ENCODE measurements at regions not wholly inside any gene's neighbourhood (a gene's known extent, or its start where the extent isn't known, plus 50 kb on each side); places are given as distances from the start of the nearest gene placed in this dataset.

- Histone ChIP-seq H4K8ac (ENCODE audit: extremely low read depth, insufficient read depth, low read length) (no peak overlapping the region), H3K9me3 (ENCODE audit: insufficient read depth in 2 of 2, low read depth in 1 of 2, low read length in 1 of 2) (no peaks in the 10 kb centered on the region; a peak in 1 of 4 replicates), H2BK5ac (ENCODE audit: low read depth, low read length) (no peak overlapping the region), H4K91ac (replicated peaks; ENCODE audit: insufficient read length, low read length) (no peak overlapping the region), H2BK15ac (ENCODE audit: low read length) (no peak overlapping the region), H2AFZ (ENCODE audit: low read length) (no peak overlapping the region), H3K27me3 (replicated peaks in 1 of 4; ENCODE audit: control insufficient read depth in 3 of 4, extremely low read depth in 1 of 4, insufficient read depth in 3 of 4, low read length in 3 of 4) (peaks cover 0 to 3% (median 0%) of the 10 kb centered on the region in 4 experiments; a peak in 2 of 7 replicates), H3K4ac (replicated peaks; ENCODE audit: insufficient read length, low read depth, low read length) (no peak overlapping the region), H2BK20ac (ENCODE audit: low read length) (no peak overlapping the region), H4K20me1 (replicated peaks in 1 of 2; ENCODE audit: control insufficient read depth in 1 of 2, insufficient read depth in 2 of 2, low read length in 2 of 2) (no peaks in the 10 kb centered on the region), H3K56ac (replicated peaks; ENCODE audit: insufficient read length, low read depth, low read length) (no peak overlapping the region), H3K23me2 (ENCODE audit: low read depth, low read length) (peaks cover 12% of the 10 kb centered on the region), H3K4me3 (ENCODE audit: extremely low read depth in 1 of 4, insufficient read depth in 2 of 4, low read depth in 3 of 4, low read length in 4 of 4) (no peak overlapping the region), H3K4me1 (replicated peaks in 1 of 4; ENCODE audit: control insufficient read depth in 3 of 4, insufficient read depth in 4 of 4, low read length in 3 of 4) (peaks cover 0 to 2% (median 0%) of the 10 kb centered on the region in 4 experiments; a peak in 1 of 7 replicates), H2BK120ac (replicated peaks; ENCODE audit: low read depth, low read length) (no peak overlapping the region), H3K79me2 (ENCODE audit: control insufficient read depth in 1 of 2, insufficient read depth in 2 of 2, low read length in 2 of 2) (no peaks in the 10 kb centered on the region), H2BK12ac (ENCODE audit: low read depth, low read length) (no peak overlapping the region), H3K18ac (ENCODE audit: extremely low read depth, low read length) (no peak overlapping the region), H3K36me3 (ENCODE audit: control insufficient read depth in 2 of 4, insufficient read depth in 4 of 4, low read length in 3 of 4) (no peaks in the 10 kb centered on the region), H3K14ac (ENCODE audit: insufficient read length) (no peak overlapping the region), H3K79me1 (ENCODE audit: low read depth, low read length) (no peaks in the 10 kb centered on the region), H4K5ac (ENCODE audit: insufficient read length, low read depth, low read length) (no peak overlapping the region), H3K4me2 (ENCODE audit: insufficient read depth in 1 of 2, low read depth in 2 of 2, low read length in 2 of 2) (no peak overlapping the region), H3K23ac (ENCODE audit: insufficient read length) (no peak overlapping the region), H3K27ac (ENCODE audit: low read depth, low read length) (no peak overlapping the region), H2AK5ac (ENCODE audit: low read depth, low read length) (no peak overlapping the region), H3K9ac (replicated peaks in 1 of 4; ENCODE audit: extremely low read depth in 1 of 4, low read depth in 3 of 4, low read length in 3 of 4) (no peak overlapping the region)
- POLR2A ChIA-PET (ENCODE audit: partially characterized antibody) = interaction anchor here (1.0 to 2.0 kb wide), 2 partner anchors 98 to 101 kb away, joined by 5 to 7 read pairs; partner anchors contain the start of gene ARRDC3
- FAIRE-seq (no peak), DNase-seq (ENCODE audit: low read depth in 1 of 2, low spot score in 2 of 2) (no peak)
- CTCF ChIA-PET (ENCODE audit: partially characterized antibody) = interaction anchor here (1.0 to 1.5 kb wide), 4 partner anchors 58 to 104 kb away, joined by 3 read pairs; partner anchors contain the start of gene ARRDC3
- WGBS, 2 experiments (ENCODE audit: extremely low coverage in 1 of 2, insufficient coverage in 1 of 2, insufficient read length in 1 of 2, insufficient replicate concordance in 2 of 2, low coverage in 1 of 2, low lambda C conversion rate in 2 of 2, missing lambda C conversion rate in 1 of 2) = 83% methylated on average over 7 of the region's 7 CpGs; no CpG with 5 or more reads in 1 of the 2 experiments
- no peak for TF ChIP-seq ZNF274 (IDR thresholded peaks at IDR 0.05; ENCODE audit: borderline replicate concordance, extremely low read depth, low read length)
- no peak for TF ChIP-seq TAF7 (optimal IDR thresholded peaks at IDR 0.05; ENCODE audit: borderline replicate concordance, low read depth, low read length)
- TF ChIP-seq KDM4A (IDR thresholded peaks at IDR 0.05; ENCODE audit: low read depth, low read length, severe bottlenecking) = no peak
- TF ChIP-seq CBX8 (IDR thresholded peaks at IDR 0.05; ENCODE audit: borderline replicate concordance, low read depth, low read length) = no peak
- TF ChIP-seq NRF1 (IDR thresholded peaks at IDR 0.05; ENCODE audit: low read depth, low read length) = no peak
- no peak for TF ChIP-seq EP300 (IDR thresholded peaks at IDR 0.05; ENCODE audit: borderline replicate concordance in 1 of 2, low read depth in 2 of 2, low read length in 2 of 2)
- no peak for TF ChIP-seq JUN (IDR thresholded peaks at IDR 0.05; ENCODE audit: low read depth, low read length)
- no peak for TF ChIP-seq NANOG (IDR thresholded peaks at IDR 0.05; ENCODE audit: insufficient read depth, low read depth, low read length, poor library complexity, severe bottlenecking)
- TF ChIP-seq RNF2 (IDR thresholded peaks at IDR 0.05; ENCODE audit: borderline replicate concordance, low read depth, low read length, missing control alignments, poor library complexity, severe bottlenecking) = no peak
- TF ChIP-seq SIRT6 (IDR thresholded peaks at IDR 0.05; ENCODE audit: low read length) = no peak
- TF ChIP-seq JUND (IDR thresholded peaks at IDR 0.05; ENCODE audit: low read length) = no peak
- no peak for TF ChIP-seq POU5F1 (IDR thresholded peaks at IDR 0.05; ENCODE audit: low read depth, low read length)
- no peak for TF ChIP-seq CHD1 (IDR thresholded peaks at IDR 0.05; ENCODE audit: low read depth, low read length)
These were observed 100.9 kb downstream of the ARRDC3 start for GRCh38 chr5:91282210-91282609.

Data from H1 (cell line).